Gastroesophageal sphincter (tissue), 4 donors: ENCODE measurements at regions not wholly inside any gene's neighbourhood (a gene's known extent, or its start where the extent isn't known, plus 50 kb on each side); places are given as distances from the start of the nearest gene placed in this dataset.

Source experiments
- ATAC-seq: fragments of 150-250 bp; one replicate; pipeline ENCODE4 v1.9.1; 2016; ENCODE audit warnings: mild to moderate bottlenecking, moderate library complexity
- H3K27ac ChIP-seq, 4 donors: fragments of 200-600 bp; sonication (generic) in 3 of 4; 1 replicate in 3 of 4; 2 replicates in 1 of 4; pipeline ENCODE4 v1.5.1; 2016 to 2019
- H3K27me3 ChIP-seq: fragments of 200-600 bp; sonication (generic); one replicate; pipeline ENCODE4 v1.5.1; 2019
- H3K36me3 ChIP-seq, 2 donors: fragments of 200-600 bp; sonication (generic); one replicate each; pipeline ENCODE4 v1.5.1; 2019; ENCODE audit warnings: control low read depth in 1 of 2
- H3K4me1 ChIP-seq, 3 donors: fragments of 200-600 bp; sonication (generic); 1 replicate in 2 of 3; 2 replicates in 1 of 3; pipeline ENCODE4 v1.5.1; 2016 to 2019; ENCODE audit warnings: control low read depth in 2 of 3
- H3K4me3 ChIP-seq, 2 donors: fragments of 200-600 bp; sonication (generic); one replicate each; pipeline ENCODE4 v1.5.1; 2019; ENCODE audit warnings: mild to moderate bottlenecking in 1 of 2, moderate library complexity in 1 of 2
- H3K9me3 ChIP-seq, 3 donors: fragments of 200-600 bp; sonication (generic); one replicate each; pipeline ENCODE4 v1.5.1; 2017 to 2019; ENCODE audit warnings: control low read depth in 2 of 3
- CTCF ChIP-seq, 4 experiments: fragments of 200-600 bp in 2 of 4; fragments of 450-650 bp in 2 of 4; sonication (generic) in 1 of 4; IDR thresholded peaks; one replicate each; pipeline ENCODE4 v1.5.1; 2017 to 2019; ENCODE audit warnings: antibody characterized with exemption in 4 of 4, mild to moderate bottlenecking in 2 of 4, moderate library complexity in 2 of 4
- EP300 ChIP-seq: sonication (generic); formaldehyde crosslinking; IDR thresholded peaks from one replicate; pipeline ENCODE4 v1.6.1; 2017; ENCODE audit warnings: antibody characterized with exemption, mild to moderate bottlenecking
- POLR2A ChIP-seq, 2 donors: fragments of 450-650 bp; IDR thresholded peaks; one replicate each; pipeline ENCODE4 v1.6.1; 2017; ENCODE audit warnings: antibody characterized with exemption in 2 of 2, mild to moderate bottlenecking in 2 of 2, moderate library complexity in 1 of 2
- POLR2AphosphoS5 ChIP-seq: sonication (generic); formaldehyde crosslinking; IDR thresholded peaks from one replicate; pipeline ENCODE4 v1.6.1; 2017; ENCODE audit warnings: antibody characterized with exemption
- WGBS, 2 donors: methylation state at CpG; one replicate each; pipeline ENCODE4 v1.1.5; 2018; ENCODE audit warnings: low coverage in 1 of 2; 5-methylcytosine and 5-hydroxymethylcytosine counted together

- no peaks in the 10 kb centered on the region for H3K27me3 ChIP-seq
- ATAC-seq = no peak
- H3K4me3 ChIP-seq = no peak overlapping the region
- no peak for TF ChIP-seq CTCF (IDR thresholded peaks at IDR 0.05)
- no peak for TF ChIP-seq POLR2AphosphoS5
- no peak for TF ChIP-seq EP300
- no peak for TF ChIP-seq POLR2A (IDR thresholded peaks at IDR 0.05)
- peaks cover 0 to 12% (median 0%) of the 10 kb centered on the region in 3 donors for H3K9me3 ChIP-seq
- no peaks in the 10 kb centered on the region for H3K36me3 ChIP-seq
- no peak overlapping the region for H3K27ac ChIP-seq
- H3K4me1 ChIP-seq = no peaks in the 10 kb centered on the region
- WGBS, 2 donors = 74 to 79% methylated on average over 5 of the region's 5 CpGs
Observed at GRCh38 chr10:113427811-113428558, 124.9 kb upstream of the HABP2 start.

GRCh38 chr10:113430634-113431397 is 122.0 kb upstream of the HABP2 start:
- no peak for ATAC-seq
- Histone ChIP-seq H3K27ac (no peak overlapping the region), H3K4me3 (no peak overlapping the region), H3K9me3 (peaks cover 0 to 16% (median 0%) of the 10 kb centered on the region in 3 donors), H3K4me1 (no peaks in the 10 kb centered on the region), H3K27me3 (no peaks in the 10 kb centered on the region), H3K36me3 (no peaks in the 10 kb centered on the region)
- TF ChIP-seq POLR2A (IDR thresholded peaks at IDR 0.05) (no peak), CTCF (IDR thresholded peaks at IDR 0.05) (no peak), POLR2AphosphoS5 (no peak), EP300 (no peak)
- WGBS, 2 donors = 84 to 91% methylated on average over 2 to 3 of the region's 6 CpGs

GRCh38 chr10:113431398-113432160 is 121.3 kb upstream of the HABP2 start:
- H3K27ac ChIP-seq = no peak overlapping the region
- H3K4me1 ChIP-seq = no peaks in the 10 kb centered on the region
- H3K4me3 ChIP-seq = no peak overlapping the region
- TF ChIP-seq POLR2A (IDR thresholded peaks at IDR 0.05) = no peak
- TF ChIP-seq CTCF (IDR thresholded peaks at IDR 0.05) = no peak
- TF ChIP-seq POLR2AphosphoS5 = no peak
- TF ChIP-seq EP300 = no peak
- ATAC-seq = no peak
- no peaks in the 10 kb centered on the region for H3K27me3 ChIP-seq
- H3K36me3 ChIP-seq = no peaks in the 10 kb centered on the region
- peaks cover 0 to 16% (median 0%) of the 10 kb centered on the region in 3 donors for H3K9me3 ChIP-seq
- 36 to 65% methylated on average over 6 to 16 of the region's 16 CpGs for WGBS, 2 donors

GRCh38 chr10:113433711-113434110 is 119.1 kb upstream of the HABP2 start:
- WGBS, 2 donors = 0% methylated on average over 1 of the region's 2 CpGs; no CpG with 5 or more reads in 1 of the 2 donors
- Histone ChIP-seq H3K36me3 (no peaks in the 10 kb centered on the region), H3K9me3 (peaks cover 0 to 16% (median 0%) of the 10 kb centered on the region in 3 donors), H3K4me1 (no peaks in the 10 kb centered on the region), H3K27me3 (no peaks in the 10 kb centered on the region), H3K4me3 (no peak overlapping the region), H3K27ac (no peak overlapping the region)
- ATAC-seq = no peak
- TF ChIP-seq POLR2A (IDR thresholded peaks at IDR 0.05) (no peak), EP300 (no peak), CTCF (IDR thresholded peaks at IDR 0.05) (no peak), POLR2AphosphoS5 (no peak)
